Colonic mucosa (tissue), 4 donors: ENCODE measurements at regions not wholly inside any gene's neighbourhood (a gene's known extent, or its start where the extent isn't known, plus 50 kb on each side); places are given as distances from the start of the nearest gene placed in this dataset.

Experiments
- DNase-seq: peaks from one replicate; pipeline ENCODE4 v3.0.0-alpha.2; 2020
- H3K27ac ChIP-seq: fragments of 200-600 bp; one replicate; pipeline ENCODE4 v1.8.0; 2021
- H3K27me3 ChIP-seq: fragments of 200-600 bp; one replicate; pipeline ENCODE4 v1.8.0; 2021
- H3K36me3 ChIP-seq: fragments of 200-600 bp; one replicate; pipeline ENCODE4 v1.8.0; 2021
- H3K4me1 ChIP-seq: fragments of 200-600 bp; one replicate; pipeline ENCODE4 v1.8.0; 2021; ENCODE audit warnings: mild to moderate bottlenecking
- H3K4me3 ChIP-seq: fragments of 200-600 bp; one replicate; pipeline ENCODE4 v1.8.0; 2021
- H3K9ac ChIP-seq, 2 donors: one replicate each; pipeline ENCODE4 v1.7.0; 2013; ENCODE audit warnings: control low read depth in 2 of 2, low read depth in 2 of 2, low read length in 2 of 2
- H3K9me3 ChIP-seq: fragments of 200-600 bp; one replicate; pipeline ENCODE4 v1.8.0; 2021
- CTCF ChIP-seq: fragments of 200-600 bp; IDR thresholded peaks from one replicate; pipeline ENCODE4 v1.8.0; 2022; ENCODE audit warnings: antibody characterized with exemption, mild to moderate bottlenecking
- intact Hi-C: fragments of 100-400 bp; cut with DNase I; formaldehyde crosslinking; loops from one replicate; pipeline ENCODE4 v1.14.1; 2022
- donor health status: healthy.
- donor health status: DM: no; HTN: no; CAD: no.
- donor health status: DM: no; HTN: no; CAD: no.

- H3K36me3 ChIP-seq = no peaks in the 10 kb centered on the region
- no peak overlapping the region for H3K27ac ChIP-seq
- intact Hi-C loops = no loop called here
- no peaks in the 10 kb centered on the region for H3K9me3 ChIP-seq
- H3K4me3 ChIP-seq = no peak overlapping the region
- TF ChIP-seq CTCF = no peak
- H3K27me3 ChIP-seq = no peaks in the 10 kb centered on the region
- no peaks in the 10 kb centered on the region for H3K4me1 ChIP-seq
- DNase-seq = no peak
- H3K9ac ChIP-seq = no peak overlapping the region
Measured at GRCh38 chr4:33133723-33134122, 2413.6 kb downstream of the PCDH7 start.

- no peak for TF ChIP-seq CTCF
- no peak for DNase-seq
- intact Hi-C loops = no loop called here
- no peak overlapping the region for H3K9ac ChIP-seq
- no peaks in the 10 kb centered on the region for H3K9me3 ChIP-seq
- no peaks in the 10 kb centered on the region for H3K36me3 ChIP-seq
- H3K4me1 ChIP-seq = no peaks in the 10 kb centered on the region
- H3K27ac ChIP-seq = no peak overlapping the region
- no peak overlapping the region for H3K4me3 ChIP-seq
- no peaks in the 10 kb centered on the region for H3K27me3 ChIP-seq
Measured at GRCh38 chr4:33134366-33134765, 2414.2 kb downstream of the PCDH7 start.

- Histone ChIP-seq H3K27ac (no peak overlapping the region), H3K9ac (no peak overlapping the region), H3K27me3 (no peaks in the 10 kb centered on the region), H3K36me3 (no peaks in the 10 kb centered on the region), H3K4me3 (no peak overlapping the region), H3K4me1 (no peaks in the 10 kb centered on the region), H3K9me3 (no peaks in the 10 kb centered on the region)
- intact Hi-C loops = no loop called here
- no peak for DNase-seq
- no peak for TF ChIP-seq CTCF
Measured at GRCh38 chr4:33149658-33150524, 2429.7 kb downstream of the PCDH7 start.

- H3K9ac ChIP-seq = no peak overlapping the region
- no peak overlapping the region for H3K27ac ChIP-seq
- no peaks in the 10 kb centered on the region for H3K9me3 ChIP-seq
- no peaks in the 10 kb centered on the region for H3K4me1 ChIP-seq
- no peaks in the 10 kb centered on the region for H3K36me3 ChIP-seq
- no peak for DNase-seq
- no peaks in the 10 kb centered on the region for H3K27me3 ChIP-seq
- TF ChIP-seq CTCF = no peak
- H3K4me3 ChIP-seq = no peak overlapping the region
- intact Hi-C loops = no loop called here
Measured at GRCh38 chr4:33150525-33150910, 2430.3 kb downstream of the PCDH7 start.

- no peak overlapping the region for H3K4me3 ChIP-seq
- H3K4me1 ChIP-seq = no peaks in the 10 kb centered on the region
- intact Hi-C loops = no loop called here
- no peak for DNase-seq
- no peak for TF ChIP-seq CTCF
- no peaks in the 10 kb centered on the region for H3K9me3 ChIP-seq
- H3K27ac ChIP-seq = no peak overlapping the region
- H3K9ac ChIP-seq = no peak overlapping the region
- no peaks in the 10 kb centered on the region for H3K36me3 ChIP-seq
- H3K27me3 ChIP-seq = no peaks in the 10 kb centered on the region
Measured at GRCh38 chr4:33160126-33160525, 2440.0 kb downstream of the PCDH7 start.
